ENCODE measurements at regions not wholly inside any gene's neighbourhood (a gene's known extent, or its start where the extent isn't known, plus 50 kb on each side); places are given as distances from the start of the nearest gene placed in this dataset.

DNA sequence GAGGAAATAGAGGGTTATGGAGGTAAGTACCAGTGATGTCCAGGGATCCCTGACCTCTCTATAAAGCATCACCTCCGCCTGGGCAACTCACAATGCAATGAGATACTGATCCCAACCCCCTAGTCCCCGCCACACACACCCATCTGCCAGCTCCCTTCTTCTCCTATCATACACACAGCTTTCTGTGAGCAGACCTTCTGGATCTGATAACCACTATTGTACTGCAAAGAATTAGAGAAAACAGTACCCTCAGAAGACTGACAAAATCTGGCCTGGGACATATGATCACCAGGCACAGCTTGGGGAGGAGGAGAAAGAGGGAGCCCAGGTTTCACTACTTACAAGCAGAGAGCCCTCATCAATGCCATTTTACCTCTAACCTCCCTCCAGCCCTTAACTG, 249.0 kb downstream of the SEC61B start (continued):
- TF ChIP-seq, protein P1, sequence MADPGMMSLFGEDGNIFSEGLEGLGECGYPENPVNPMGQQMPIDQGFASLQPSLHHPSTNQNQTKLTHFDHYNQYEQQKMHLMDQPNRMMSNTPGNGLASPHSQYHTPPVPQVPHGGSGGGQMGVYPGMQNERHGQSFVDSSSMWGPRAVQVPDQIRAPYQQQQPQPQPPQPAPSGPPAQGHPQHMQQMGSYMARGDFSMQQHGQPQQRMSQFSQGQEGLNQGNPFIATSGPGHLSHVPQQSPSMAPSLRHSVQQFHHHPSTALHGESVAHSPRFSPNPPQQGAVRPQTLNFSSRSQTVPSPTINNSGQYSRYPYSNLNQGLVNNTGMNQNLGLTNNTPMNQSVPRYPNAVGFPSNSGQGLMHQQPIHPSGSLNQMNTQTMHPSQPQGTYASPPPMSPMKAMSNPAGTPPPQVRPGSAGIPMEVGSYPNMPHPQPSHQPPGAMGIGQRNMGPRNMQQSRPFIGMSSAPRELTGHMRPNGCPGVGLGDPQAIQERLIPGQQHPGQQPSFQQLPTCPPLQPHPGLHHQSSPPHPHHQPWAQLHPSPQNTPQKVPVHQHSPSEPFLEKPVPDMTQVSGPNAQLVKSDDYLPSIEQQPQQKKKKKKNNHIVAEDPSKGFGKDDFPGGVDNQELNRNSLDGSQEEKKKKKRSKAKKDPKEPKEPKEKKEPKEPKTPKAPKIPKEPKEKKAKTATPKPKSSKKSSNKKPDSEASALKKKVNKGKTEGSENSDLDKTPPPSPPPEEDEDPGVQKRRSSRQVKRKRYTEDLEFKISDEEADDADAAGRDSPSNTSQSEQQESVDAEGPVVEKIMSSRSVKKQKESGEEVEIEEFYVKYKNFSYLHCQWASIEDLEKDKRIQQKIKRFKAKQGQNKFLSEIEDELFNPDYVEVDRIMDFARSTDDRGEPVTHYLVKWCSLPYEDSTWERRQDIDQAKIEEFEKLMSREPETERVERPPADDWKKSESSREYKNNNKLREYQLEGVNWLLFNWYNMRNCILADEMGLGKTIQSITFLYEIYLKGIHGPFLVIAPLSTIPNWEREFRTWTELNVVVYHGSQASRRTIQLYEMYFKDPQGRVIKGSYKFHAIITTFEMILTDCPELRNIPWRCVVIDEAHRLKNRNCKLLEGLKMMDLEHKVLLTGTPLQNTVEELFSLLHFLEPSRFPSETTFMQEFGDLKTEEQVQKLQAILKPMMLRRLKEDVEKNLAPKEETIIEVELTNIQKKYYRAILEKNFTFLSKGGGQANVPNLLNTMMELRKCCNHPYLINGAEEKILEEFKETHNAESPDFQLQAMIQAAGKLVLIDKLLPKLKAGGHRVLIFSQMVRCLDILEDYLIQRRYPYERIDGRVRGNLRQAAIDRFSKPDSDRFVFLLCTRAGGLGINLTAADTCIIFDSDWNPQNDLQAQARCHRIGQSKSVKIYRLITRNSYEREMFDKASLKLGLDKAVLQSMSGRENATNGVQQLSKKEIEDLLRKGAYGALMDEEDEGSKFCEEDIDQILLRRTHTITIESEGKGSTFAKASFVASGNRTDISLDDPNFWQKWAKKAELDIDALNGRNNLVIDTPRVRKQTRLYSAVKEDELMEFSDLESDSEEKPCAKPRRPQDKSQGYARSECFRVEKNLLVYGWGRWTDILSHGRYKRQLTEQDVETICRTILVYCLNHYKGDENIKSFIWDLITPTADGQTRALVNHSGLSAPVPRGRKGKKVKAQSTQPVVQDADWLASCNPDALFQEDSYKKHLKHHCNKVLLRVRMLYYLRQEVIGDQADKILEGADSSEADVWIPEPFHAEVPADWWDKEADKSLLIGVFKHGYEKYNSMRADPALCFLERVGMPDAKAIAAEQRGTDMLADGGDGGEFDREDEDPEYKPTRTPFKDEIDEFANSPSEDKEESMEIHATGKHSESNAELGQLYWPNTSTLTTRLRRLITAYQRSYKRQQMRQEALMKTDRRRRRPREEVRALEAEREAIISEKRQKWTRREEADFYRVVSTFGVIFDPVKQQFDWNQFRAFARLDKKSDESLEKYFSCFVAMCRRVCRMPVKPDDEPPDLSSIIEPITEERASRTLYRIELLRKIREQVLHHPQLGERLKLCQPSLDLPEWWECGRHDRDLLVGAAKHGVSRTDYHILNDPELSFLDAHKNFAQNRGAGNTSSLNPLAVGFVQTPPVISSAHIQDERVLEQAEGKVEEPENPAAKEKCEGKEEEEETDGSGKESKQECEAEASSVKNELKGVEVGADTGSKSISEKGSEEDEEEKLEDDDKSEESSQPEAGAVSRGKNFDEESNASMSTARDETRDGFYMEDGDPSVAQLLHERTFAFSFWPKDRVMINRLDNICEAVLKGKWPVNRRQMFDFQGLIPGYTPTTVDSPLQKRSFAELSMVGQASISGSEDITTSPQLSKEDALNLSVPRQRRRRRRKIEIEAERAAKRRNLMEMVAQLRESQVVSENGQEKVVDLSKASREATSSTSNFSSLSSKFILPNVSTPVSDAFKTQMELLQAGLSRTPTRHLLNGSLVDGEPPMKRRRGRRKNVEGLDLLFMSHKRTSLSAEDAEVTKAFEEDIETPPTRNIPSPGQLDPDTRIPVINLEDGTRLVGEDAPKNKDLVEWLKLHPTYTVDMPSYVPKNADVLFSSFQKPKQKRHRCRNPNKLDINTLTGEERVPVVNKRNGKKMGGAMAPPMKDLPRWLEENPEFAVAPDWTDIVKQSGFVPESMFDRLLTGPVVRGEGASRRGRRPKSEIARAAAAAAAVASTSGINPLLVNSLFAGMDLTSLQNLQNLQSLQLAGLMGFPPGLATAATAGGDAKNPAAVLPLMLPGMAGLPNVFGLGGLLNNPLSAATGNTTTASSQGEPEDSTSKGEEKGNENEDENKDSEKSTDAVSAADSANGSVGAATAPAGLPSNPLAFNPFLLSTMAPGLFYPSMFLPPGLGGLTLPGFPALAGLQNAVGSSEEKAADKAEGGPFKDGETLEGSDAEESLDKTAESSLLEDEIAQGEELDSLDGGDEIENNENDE (IDR thresholded peaks at IDR 0.05; ENCODE audit: insufficient replicate concordance, low read length), result no peak
- TF ChIP-seq CTBP2 (IDR thresholded peaks at IDR 0.05; ENCODE audit: borderline replicate concordance, insufficient read depth, insufficient read length, low read length), result no peak
- no peak for TF ChIP-seq CBX8 (IDR thresholded peaks at IDR 0.05; ENCODE audit: borderline replicate concordance, low read depth, low read length)
- TF ChIP-seq, protein P2, sequence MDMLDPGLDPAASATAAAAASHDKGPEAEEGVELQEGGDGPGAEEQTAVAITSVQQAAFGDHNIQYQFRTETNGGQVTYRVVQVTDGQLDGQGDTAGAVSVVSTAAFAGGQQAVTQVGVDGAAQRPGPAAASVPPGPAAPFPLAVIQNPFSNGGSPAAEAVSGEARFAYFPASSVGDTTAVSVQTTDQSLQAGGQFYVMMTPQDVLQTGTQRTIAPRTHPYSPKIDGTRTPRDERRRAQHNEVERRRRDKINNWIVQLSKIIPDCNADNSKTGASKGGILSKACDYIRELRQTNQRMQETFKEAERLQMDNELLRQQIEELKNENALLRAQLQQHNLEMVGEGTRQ (IDR thresholded peaks at IDR 0.05; ENCODE audit: low read length), result no peak
- TF ChIP-seq JUN (IDR thresholded peaks at IDR 0.05; ENCODE audit: low read depth, low read length), result no peak
- TF ChIP-seq FOSL1 (IDR thresholded peaks at IDR 0.05; ENCODE audit: insufficient read depth, low read depth, low read length), result no peak
- TF ChIP-seq ASH2L (IDR thresholded peaks at IDR 0.05; ENCODE audit: low read length), result no peak
- no peak for TF ChIP-seq TAF1 (IDR thresholded peaks at IDR 0.05; ENCODE audit: low read depth, low read length)
- no peak for TF ChIP-seq POLR2A (IDR thresholded peaks at IDR 0.05; ENCODE audit: control extremely low read depth in 1 of 2, low read depth in 2 of 2, low read length in 2 of 2)
- TF ChIP-seq BRCA1 (IDR thresholded peaks at IDR 0.05; ENCODE audit: low read depth, low read length), result no peak
- TF ChIP-seq TCF12 (IDR thresholded peaks at IDR 0.05; ENCODE audit: low read depth, low read length), result no peak
- no peak for TF ChIP-seq CBX5 (IDR thresholded peaks at IDR 0.05; ENCODE audit: low read depth, low read length)
- no peak for TF ChIP-seq SP1 (IDR thresholded peaks at IDR 0.05; ENCODE audit: low read depth, low read length)
